ENCODE measurements at regions not wholly inside any gene's neighbourhood (a gene's known extent, or its start where the extent isn't known, plus 50 kb on each side); places are given as distances from the start of the nearest gene placed in this dataset.
A peak's percentile ranks its signal among the peaks of the same experiment; 100 is the strongest.

DNA sequence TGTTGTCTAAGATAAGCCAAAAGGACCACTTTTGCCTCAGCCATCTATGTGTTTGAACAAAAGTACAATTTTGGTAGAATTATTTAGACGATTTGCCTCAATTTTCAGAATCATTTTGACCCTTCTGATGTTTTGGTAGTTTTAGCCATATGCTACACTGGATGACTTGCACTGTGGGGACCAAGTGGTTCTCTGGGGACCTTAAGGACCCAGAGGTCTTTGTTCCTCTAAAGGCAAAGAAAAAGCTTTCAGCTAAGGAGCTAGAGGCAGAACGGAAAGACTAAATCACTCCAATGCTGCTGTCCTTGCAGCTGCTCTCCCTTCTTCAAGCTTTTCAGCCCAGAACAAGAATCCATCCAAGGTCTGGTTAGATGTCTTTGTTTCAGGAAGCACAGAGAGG is 51.0 kb upstream of the APC start:
- TF ChIP-seq CTCF (IDR thresholded peaks at IDR 0.05), result no peak
- H3K4me1 ChIP-seq, result peaks cover 0 to 23% of the 10 kb centered on the region in 2 donors
- H3K4me3 ChIP-seq, result no peak overlapping the region
- no peaks in the 10 kb centered on the region for H3K9me3 ChIP-seq
- H3K36me3 ChIP-seq, result no peaks in the 10 kb centered on the region
- peak overlapping the region in 1 of 2 donors; percentile 88 for H3K27ac ChIP-seq
- H3K27me3 ChIP-seq, result no peaks in the 10 kb centered on the region
- no peak for DNase-seq (ENCODE audit: low spot score)

GRCh38 chr5:112687306-112687705 is 50.4 kb upstream of the APC start:
- no peaks in the 10 kb centered on the region for H3K9me3 ChIP-seq
- H3K27me3 ChIP-seq, result no peaks in the 10 kb centered on the region
- H3K4me1 ChIP-seq, result peaks cover 0 to 23% of the 10 kb centered on the region in 2 donors
- TF ChIP-seq CTCF (IDR thresholded peaks at IDR 0.05), result no peak
- H3K27ac ChIP-seq, result no peak overlapping the region
- no peak for DNase-seq (ENCODE audit: low spot score)
- H3K36me3 ChIP-seq, result no peaks in the 10 kb centered on the region
- H3K4me3 ChIP-seq, result no peak overlapping the region
